Dermis blood vessel endothelial cell (primary cell): ENCODE measurements at regions not wholly inside any gene's neighbourhood (a gene's known extent, or its start where the extent isn't known, plus 50 kb on each side); places are given as distances from the start of the nearest gene placed in this dataset.
A peak's percentile ranks its signal among the peaks of the same experiment; 100 is the strongest.
"Not testable (repeated sequence)": the region's sequence is repeated elsewhere in the genome, so short reads cannot be mapped to it uniquely, and the experiment has no call there.

Source experiments
- DNase-seq: peaks from one replicate; pipeline ENCODE4 v3.0.0; 2010

DNA sequence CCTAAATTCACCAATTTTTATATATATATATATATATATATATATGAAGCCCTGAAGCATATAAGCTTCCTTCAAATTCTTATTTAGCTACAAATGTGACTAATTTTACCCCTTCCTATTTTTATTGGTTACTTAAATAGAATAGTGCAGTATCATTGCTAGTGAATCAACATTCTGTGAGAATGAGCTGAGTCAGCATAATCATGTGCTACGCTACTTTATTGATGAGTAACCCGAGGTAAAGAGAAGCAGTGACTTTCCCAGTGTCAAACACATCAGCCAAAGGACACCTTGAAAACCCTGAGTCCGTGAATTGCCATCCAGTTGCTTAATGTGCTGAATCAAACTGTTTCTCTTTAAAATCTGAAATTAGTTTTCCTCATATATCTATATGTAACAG, 546.2 kb downstream of the DMRTA1 start:
- DNase-seq, result no peak

DNA sequence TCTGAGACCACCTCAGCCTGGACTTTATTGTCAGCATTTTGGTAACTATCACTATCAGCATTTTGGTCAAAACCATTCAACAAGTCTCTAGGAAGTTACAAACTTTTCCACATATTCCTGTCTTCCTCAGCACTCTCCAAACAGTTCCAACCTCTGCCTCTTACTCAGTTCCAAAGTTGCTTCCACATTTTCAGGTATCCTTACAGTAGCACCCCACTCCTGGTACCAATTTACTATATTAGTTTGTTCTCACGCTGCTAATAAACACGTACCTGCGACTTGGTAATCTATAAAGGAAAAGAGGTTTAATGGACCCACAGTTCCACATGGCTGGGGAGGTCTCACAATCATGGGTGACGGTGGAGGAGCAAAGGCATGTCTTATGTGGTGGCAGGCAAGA, 551.3 kb downstream of the DMRTA1 start:
- DNase-seq, result no peak

- no peak for DNase-seq
Observed at GRCh38 chr9:23005156-23005555, 558.5 kb downstream of the DMRTA1 start.

GRCh38 chr9:23006127-23006526, 559.5 kb downstream of the DMRTA1 start:
- no peak for DNase-seq

GRCh38 chr9:23011669-23012068, 565.0 kb downstream of the DMRTA1 start:
- DNase-seq, result no peak

- DNase-seq, result no peak
Observed at GRCh38 chr9:23015557-23015956, 568.9 kb downstream of the DMRTA1 start.

DNA sequence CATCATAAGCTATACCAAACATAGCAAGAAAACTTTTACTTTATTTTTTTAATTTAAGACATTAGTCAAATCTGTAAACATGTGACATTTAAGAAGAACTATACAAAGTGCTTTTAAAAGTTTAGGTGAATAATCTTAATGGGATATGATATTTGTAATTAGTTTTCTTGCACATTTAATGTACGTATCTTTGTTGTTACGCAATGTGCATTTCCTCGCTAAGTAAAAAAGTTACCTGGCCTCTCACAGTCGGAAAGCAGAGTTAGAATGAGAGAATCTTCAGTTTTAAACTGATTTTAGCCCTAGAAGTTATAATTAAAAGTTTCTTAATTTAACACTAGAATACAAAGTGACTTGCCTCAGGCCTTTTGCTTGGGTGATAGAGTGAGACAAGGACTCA, 589.8 kb downstream of the DMRTA1 start:
- no peak for DNase-seq

DNA sequence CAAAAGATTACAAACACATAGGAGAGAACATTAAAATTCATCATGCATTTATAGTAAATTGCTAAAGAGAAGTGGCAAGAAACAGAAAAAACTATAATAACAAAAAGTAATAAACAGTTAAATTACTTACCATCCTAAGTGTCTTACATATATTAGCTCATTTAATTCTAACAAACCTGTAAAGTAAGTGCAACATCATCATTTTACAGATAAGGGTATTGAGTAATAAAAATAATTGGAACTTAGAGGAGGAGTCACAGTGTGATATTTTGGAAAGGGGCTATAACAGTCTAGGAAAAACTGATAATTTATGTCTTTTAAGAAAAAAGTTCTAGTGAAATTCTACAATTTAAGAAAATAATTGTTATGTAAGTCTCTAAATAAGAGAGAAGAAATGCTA, 592.8 kb downstream of the DMRTA1 start:
- DNase-seq, result no peak

GRCh38 chr9:23041466-23041865, 594.8 kb downstream of the DMRTA1 start:
- no peak for DNase-seq

- peak; percentile 0 for DNase-seq
Observed at GRCh38 chr9:23044549-23044948, 597.9 kb downstream of the DMRTA1 start.

GRCh38 chr9:23046026-23046425, 599.4 kb downstream of the DMRTA1 start:
- DNase-seq, result not testable (repeated sequence)

DNA sequence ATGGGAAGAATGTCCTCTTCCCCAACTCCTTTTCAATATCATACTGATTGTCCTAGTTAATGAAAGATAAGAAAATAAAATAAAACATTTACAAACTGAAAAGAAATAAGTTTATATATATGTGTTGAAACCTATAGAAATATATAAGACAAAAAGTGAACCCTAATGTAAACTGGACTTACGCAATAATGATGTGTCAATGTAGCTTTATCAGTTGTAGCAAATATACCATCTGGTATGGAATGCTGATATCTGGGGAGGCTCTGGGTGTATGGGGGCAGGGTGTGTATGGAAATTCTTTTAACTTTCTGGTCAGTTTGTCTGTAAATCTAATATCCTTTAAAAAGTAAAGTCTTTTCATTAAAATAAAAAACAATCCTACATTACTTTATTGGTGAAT, 603.9 kb downstream of the DMRTA1 start:
- DNase-seq, result no peak

DNA sequence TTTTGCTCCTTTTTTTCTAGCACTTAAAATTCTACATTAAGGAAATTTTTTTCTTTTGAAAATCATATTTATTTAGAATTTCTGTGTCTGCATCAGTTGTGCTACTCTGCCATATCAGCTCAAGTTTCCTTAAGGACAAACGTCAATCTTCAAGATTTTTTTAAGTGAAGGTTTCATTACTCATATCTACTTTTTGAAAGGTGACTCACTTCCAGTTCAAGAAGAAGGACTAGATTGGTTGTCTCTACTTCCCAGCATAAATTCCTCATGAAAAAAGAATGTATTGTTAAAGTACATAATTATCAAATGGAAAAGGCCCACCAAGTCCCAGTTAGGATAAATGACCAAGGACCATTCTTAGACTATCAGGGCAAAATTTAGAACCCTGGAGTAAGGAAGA, 626.5 kb downstream of the DMRTA1 start:
- no peak for DNase-seq

DNA sequence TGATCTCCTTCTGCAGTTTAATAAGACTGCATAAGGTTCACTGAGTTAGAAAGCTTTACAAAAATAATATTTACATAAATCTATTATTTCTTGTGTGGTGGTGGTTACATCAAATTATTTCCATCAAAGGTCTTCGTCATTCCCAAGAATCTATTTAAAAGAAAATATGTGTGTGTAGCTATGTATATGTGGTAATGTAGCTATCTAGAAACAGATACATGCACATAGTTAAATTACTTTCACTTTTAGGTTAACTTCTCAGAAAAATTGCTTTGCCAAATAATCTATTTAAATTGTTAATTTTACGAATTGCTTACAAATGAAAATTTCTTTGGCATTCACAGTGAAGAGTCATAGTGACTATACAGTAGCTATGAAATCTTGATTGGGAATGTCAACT, 633.2 kb downstream of the DMRTA1 start:
- DNase-seq, result no peak

DNA sequence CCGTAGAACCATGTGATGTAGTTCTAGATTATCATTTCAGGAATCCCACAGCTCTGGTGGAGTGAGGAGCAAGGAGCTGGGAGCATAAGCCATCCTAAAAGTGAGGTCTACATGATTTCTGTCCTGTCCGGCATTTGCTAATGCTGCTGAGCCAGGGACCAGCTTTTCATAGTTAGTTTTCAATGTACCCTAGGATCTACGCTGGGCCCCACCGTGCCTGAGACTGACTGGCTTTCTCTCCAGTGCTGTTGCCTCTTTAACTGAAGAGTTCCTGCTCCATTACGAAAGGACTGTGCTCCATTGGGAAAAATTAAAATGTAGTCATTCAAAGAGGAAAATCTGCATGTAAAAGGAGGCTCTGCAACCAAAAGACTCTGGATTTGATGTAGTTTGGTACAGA, 634.8 kb downstream of the DMRTA1 start:
- DNase-seq, result no peak

DNA sequence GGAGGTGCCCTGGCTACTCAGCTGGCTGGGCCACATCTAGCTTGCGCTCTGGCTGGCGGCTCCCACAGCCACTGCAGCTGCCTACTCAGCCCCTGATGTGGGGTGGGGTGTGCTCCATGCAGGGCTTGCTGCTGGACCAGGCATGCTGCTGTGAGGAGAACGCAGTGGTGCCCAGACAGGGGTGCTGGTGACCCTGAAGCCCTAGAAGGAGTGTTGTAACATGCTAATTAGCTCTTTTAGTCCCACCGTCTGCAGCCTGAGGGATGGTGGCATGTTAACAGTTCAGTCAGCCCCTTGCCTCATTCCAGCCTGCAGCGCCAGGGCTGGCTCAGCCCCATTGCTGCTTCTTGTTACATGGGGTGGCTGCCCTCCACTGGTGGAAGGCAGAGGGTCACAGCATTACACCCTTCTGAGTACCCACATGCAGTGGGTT, 642.3 kb downstream of the DMRTA1 start:
- no peak for DNase-seq

DNA sequence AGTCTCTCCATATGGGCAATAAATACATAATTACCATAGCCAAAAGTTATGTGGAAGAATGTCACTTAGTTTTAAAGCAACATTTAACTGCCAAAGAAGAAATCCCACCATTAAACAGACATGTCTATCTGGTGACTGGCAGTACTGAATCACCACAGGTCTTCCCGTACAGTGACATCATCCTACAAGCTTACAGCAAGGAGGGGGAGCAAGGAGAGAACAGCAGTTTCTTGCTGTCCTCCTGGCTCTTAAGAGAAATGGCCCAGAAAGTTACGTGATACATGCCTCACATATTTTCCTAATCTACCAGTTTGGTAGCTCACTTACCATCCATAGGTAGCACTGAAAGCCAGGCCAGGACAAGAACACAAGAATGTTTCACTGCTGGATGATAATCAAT, 671.0 kb downstream of the DMRTA1 start:
- no peak for DNase-seq

DNA sequence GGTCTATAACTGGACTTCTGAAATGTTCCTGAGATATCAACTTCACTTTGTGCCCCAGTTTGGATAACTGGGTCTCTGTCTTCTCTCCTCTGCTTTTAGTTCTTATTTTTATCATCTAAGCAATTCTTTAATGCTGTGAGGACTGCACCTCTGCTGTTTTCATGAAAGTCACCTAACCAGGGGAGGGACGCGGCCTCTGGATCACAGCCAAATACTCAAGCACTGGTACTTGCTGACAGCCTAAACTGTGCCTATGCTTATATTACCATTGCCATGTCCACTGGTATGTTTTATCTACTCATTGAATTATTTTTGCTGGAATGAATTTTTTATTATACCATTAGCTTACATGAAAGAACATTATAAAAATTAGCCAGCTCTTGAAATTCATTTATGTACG, 674.0 kb downstream of the DMRTA1 start:
- DNase-seq, result no peak

- DNase-seq, result peak; percentile 2
Observed at GRCh38 chr9:23123048-23123632, 676.5 kb downstream of the DMRTA1 start.

DNA sequence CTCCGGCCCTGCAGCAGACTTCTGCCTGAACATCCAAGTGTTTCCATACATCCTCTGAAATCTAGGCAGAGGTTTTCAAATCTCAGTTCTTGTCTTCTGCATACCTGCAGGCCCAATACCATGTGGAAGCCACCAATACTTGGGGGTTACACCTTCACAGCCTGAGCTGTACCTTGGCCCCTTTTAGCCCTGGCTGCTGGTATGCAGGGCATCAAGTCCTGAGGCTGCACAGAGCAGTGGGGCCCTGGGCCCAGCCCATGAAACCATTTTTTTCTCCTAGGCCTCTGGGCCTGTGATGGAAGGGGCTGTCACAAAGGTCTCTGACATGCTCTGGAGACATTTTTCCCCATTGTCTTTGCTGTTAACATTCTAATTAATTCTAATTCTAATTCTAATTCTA, 680.6 kb downstream of the ELAVL2 start:
- no peak for DNase-seq

DNA sequence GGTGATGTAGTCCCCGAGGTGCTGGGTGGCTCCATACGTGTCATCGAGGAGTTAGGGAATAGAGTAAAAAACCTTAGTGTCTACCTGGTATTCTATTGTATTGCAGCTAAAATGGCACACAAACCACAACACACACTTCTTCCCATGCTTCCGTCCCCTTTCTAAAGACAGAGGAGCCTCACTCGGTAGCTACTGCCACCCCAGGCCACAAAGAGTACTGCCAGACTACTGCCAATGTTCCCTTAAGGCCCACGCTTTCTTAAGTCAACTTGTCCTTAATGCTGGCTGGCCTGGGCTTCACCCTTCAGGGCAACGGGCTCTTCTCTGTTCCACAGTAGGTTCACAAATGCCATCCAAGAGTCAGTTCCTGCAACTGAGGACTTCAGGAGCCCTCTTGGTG, 673.0 kb downstream of the ELAVL2 start:
- no peak for DNase-seq

GRCh38 chr9:23160491-23160890, 665.5 kb downstream of the ELAVL2 start:
- no peak for DNase-seq

DNA sequence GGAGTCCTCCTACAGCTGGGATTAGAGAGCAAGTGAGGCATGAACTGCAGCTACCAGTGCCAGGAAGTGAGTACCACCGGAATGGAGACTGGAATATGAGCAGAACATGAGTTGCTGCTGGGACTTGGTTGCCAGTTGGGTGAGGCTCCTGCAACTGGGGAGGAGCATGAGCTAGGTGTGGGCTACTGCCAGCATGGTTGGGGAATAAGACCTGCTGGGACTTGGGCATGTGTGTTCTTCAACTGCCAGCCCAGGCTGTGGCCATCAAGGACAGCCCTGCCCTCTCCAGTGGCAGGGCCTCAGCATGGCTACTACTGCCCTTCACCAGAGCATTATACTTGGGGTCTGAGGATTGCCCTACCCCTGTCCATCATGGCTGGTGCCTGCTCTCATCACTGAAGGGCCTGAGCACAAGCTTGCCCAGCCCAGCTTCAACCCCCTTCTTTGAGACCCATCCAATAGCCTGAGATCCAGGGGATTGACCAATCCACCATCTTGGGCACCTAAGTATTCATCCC, 665.0 kb downstream of the ELAVL2 start:
- DNase-seq, result no peak

GRCh38 chr9:23162789-23163188, 663.3 kb downstream of the ELAVL2 start:
- no peak for DNase-seq

DNA sequence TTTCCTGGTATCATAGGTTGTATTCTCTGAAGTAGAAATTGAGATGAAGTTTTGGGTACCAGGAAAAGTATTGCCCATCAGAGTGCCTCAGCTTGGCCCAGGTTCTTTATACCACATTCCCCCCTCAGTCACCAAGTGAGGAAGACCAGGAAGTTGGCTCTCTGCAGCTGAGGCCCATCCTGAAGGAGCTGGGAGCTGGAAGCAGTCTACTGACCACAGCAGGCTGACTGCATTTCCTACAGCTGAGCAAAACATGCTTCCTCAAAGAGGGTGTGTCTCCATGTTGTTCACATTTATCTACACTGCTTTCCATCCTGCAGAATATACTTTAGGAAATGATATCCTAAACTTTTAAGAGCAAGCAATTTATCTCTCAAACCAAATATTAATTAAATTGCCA, 654.6 kb downstream of the ELAVL2 start:
- DNase-seq, result no peak
